GM19035 (cell line): ENCODE measurements at regions not wholly inside any gene's neighbourhood (a gene's known extent, or its start where the extent isn't known, plus 50 kb on each side); places are given as distances from the start of the nearest gene placed in this dataset.

ENCODE experiments used
- ATAC-seq: cut with Tn5 transposase; IDR thresholded peaks from one replicate; pipeline ENCODE4 v1.9.1; 2021; ENCODE audit not compliant: unreplicated experiment

GRCh38 chr4:138894709-138895108 lies 120.9 kb upstream of the NOCT start:
- no peak for ATAC-seq

- no peak for ATAC-seq
Measured at GRCh38 chr4:138894011-138894410, 121.6 kb upstream of the NOCT start.

DNA sequence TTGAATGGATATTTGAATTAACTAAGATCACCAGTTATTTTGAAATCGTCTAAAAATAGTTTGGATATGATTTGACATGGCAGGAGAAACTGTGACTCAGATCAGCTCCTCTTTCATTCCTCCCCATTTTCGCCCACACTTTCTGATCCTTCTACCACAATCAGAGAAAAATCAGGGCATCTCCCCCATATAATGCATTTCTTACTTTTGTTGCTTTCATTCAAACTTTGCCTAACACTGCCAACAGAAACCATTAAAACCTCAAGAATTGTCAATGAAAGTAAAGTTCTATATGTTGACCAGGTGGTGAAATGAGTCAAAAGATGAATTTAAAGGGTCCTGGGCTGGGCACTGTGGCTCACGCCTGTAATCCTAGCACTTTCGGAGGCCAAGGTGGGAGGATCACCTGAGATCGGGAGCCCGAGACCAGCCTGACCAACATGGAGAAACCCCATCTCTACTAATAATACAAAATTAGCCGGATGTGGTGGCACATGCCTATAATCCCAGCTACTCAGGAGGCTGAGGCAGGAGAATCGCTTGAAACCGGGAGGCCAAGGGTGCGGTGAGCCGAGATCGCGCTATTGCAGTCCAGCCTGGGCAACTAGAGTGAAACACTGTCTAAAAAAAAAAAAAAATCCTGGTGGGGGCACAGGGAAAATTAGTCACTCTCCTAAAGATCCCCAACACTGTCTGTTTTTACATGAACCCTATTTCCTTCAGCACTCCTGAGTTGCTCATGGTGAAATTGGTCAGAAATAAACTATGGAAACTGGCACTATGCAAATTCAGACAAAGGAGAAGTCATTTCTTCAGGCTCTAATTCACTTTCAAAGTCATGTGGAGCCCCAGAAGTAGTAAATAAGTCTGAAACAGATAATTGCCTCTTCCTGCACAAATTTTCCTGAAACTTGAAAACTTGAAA lies 122.8 kb upstream of the NOCT start:
- ATAC-seq: no peak

GRCh38 chr4:138891631-138892031 lies 124.0 kb upstream of the NOCT start:
- no peak for ATAC-seq

GRCh38 chr4:138890891-138891570 lies 124.5 kb upstream of the NOCT start:
- ATAC-seq: no peak

- ATAC-seq: no peak
Measured at GRCh38 chr4:138889216-138889615, 126.4 kb upstream of the NOCT start.

- ATAC-seq: no peak
Measured at GRCh38 chr4:138887741-138888140, 127.8 kb upstream of the NOCT start.

DNA sequence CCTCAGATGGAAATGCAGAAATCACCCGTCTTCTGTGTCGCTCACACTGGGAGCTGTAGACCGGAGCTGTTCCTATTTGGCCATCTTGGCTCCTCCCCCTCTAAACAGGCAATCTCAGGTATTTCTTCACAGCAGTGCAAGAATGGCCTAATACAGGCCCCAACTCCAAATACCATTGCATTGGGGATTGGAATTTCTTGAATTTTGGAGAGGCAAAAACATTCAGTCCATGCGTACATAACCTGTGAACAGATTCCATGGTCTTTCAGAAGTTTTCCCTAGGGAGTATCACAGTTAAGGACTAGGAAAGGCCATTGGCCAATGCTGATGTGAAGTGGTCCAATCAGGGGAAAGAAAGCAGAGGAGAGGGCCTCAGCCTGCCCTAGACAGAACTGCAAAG lies 128.2 kb upstream of the NOCT start:
- no peak for ATAC-seq

- no peak for ATAC-seq
Measured at GRCh38 chr4:138879757-138880156, 135.8 kb upstream of the NOCT start.

DNA sequence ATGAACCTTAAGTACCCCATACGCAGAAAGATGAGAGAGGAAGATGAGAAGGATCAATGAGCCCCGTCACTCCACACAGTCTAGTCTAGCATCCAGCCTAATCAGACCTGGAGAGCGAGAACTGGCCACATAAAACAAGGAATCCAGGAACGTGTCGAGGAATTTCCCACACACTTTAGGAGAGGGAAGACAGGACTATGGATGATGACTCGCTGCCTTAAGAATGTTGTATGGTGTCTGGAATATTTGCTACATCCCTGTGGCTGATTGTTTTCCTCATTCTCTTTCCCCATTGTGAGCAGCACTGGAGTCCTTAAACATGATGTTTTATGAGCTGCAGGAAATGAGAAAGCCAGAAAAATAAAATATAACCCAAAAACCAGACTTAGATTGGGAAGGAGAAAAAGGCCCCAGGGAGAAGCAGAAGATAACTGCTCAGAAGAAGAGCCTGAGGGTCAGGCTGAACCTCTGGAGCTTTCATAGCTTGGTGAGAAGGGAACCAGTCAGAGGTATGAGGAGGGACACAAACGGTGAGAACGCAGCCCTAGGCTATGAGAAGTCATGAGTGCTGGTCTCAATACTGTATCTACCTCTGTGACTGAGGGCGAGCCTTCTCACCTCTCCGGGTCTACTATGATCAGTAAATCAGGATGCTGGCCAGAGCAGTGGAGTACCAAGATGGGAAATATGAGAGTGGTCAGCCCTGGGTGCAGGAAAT lies 139.5 kb upstream of the NOCT start:
- no peak for ATAC-seq

DNA sequence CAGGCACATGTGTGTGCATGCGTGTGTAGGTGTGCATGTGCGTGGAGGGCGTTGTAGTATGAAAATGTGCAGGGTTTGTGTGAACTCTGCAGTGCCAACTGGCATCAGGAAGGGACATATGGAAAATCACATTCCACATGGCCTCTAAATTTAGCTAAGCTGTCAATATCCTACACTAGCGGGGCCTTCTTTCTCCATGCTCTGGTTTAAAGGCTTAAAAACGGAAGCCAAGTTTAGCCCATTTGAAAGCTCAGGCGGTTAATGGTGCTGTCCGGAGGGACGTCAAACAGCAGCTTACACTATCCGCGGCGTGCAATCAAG lies 144.1 kb upstream of the NOCT start:
- no peak for ATAC-seq

- ATAC-seq: peak; percentile 87
Measured at GRCh38 chr4:138870737-138871554, 144.6 kb upstream of the NOCT start.

DNA sequence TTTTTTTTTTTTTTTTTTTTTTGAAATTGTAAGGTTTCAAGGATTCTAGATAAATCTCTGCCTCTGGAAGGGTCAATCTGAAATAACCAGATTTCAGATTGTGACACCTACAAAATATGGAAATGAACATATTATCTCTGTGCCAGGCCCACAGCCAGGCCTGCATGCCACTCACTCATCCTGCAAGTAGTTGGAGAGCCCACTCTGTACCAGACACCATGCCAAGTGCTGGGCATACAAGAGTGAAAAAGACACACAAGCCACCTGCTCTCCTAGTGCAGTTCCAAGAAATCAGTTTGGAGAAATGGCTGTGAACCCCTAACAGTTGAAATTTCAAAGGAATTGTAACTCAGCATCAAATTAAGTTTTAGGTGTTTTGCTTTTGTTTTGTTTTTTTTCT lies 145.9 kb upstream of the NOCT start:
- ATAC-seq: no peak

DNA sequence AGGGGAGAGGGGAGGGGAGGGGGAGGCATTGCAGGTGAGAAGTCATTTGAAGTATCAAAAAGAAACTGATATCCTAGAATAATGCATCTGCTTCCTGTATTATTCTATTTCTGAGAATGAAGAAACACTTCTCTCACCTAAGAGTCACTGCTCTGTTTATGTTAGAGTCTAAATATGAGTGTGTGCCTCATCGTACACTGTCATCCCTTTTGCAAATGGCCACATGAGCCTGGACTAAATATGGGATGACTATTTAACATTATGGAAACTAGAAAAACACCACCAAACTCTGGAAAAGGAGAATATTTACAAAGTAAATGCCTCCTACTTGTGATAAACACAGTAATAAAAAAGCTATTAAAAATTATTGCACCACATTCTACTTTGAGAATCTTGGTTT lies 146.4 kb upstream of the NOCT start:
- ATAC-seq: no peak

- ATAC-seq: no peak
Measured at GRCh38 chr4:138868562-138868961, 147.0 kb upstream of the NOCT start.

DNA sequence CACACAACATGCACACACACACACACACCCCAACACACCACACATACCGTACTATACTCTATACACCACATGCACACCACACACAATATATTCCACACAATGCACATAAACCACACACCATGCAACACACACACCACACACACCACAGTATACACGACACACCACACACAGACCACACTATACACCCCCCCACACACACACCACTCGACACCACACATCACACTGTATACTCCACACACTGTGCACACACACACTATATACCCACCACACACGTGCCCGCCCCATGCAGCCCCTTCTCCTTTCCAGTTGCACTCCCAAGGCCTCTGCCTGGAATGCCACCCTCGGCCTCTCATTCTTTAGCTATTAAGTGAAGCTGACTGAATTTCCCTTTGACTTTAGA lies 148.2 kb upstream of the NOCT start:
- no peak for ATAC-seq

GRCh38 chr4:138866314-138866713 lies 149.3 kb upstream of the NOCT start:
- ATAC-seq: no peak

GRCh38 chr4:138865765-138866164 lies 149.8 kb upstream of the NOCT start:
- no peak for ATAC-seq

- no peak for ATAC-seq
Measured at GRCh38 chr4:138864961-138865720, 150.4 kb upstream of the NOCT start.

- no peak for ATAC-seq
Measured at GRCh38 chr4:138863160-138863559, 152.4 kb upstream of the NOCT start.
